ENCODE measurements at regions not wholly inside any gene's neighbourhood (a gene's known extent, or its start where the extent isn't known, plus 50 kb on each side); places are given as distances from the start of the nearest gene placed in this dataset.

- Mint-ChIP-seq H3K27me3 (no peaks in the 10 kb centered on the region), H3K4me1 (ENCODE audit: low read depth in 2 of 2) (no peaks in the 10 kb centered on the region), H3K36me3 (ENCODE audit: insufficient read depth) (no peaks in the 10 kb centered on the region), H3K4me3 (no peak overlapping the region), H3K9me3 (peaks cover 2 to 9% of the 10 kb centered on the region in 2 donors), H3K27ac (no peak overlapping the region)
- ATAC-seq (replicated peaks) (no peak), DNase-seq (no peak)
Observed at GRCh38 chr7:88465600-88465999, 158.9 kb upstream of the STEAP4 start.

- ATAC-seq (replicated peaks), result no peak
- H3K36me3 Mint-ChIP-seq (ENCODE audit: insufficient read depth), result no peaks in the 10 kb centered on the region
- no peak overlapping the region for H3K27ac Mint-ChIP-seq
- H3K4me1 Mint-ChIP-seq (ENCODE audit: low read depth in 2 of 2), result no peaks in the 10 kb centered on the region
- DNase-seq, result no peak
- peaks cover 0 to 2% of the 10 kb centered on the region in 2 donors for H3K9me3 Mint-ChIP-seq
- no peak overlapping the region for H3K4me3 Mint-ChIP-seq
- H3K27me3 Mint-ChIP-seq, result no peaks in the 10 kb centered on the region
Observed at GRCh38 chr7:88462799-88463198, 156.1 kb upstream of the STEAP4 start.

- Mint-ChIP-seq H3K4me1 (ENCODE audit: low read depth in 2 of 2) (no peaks in the 10 kb centered on the region), H3K27me3 (no peaks in the 10 kb centered on the region), H3K36me3 (ENCODE audit: insufficient read depth) (no peaks in the 10 kb centered on the region), H3K9me3 (peaks cover 0 to 2% of the 10 kb centered on the region in 2 donors), H3K4me3 (no peak overlapping the region), H3K27ac (no peak overlapping the region)
- no peak for DNase-seq
- ATAC-seq (replicated peaks), result no peak
Observed at GRCh38 chr7:88460650-88461049, 154.0 kb upstream of the STEAP4 start.

- no peaks in the 10 kb centered on the region for H3K36me3 Mint-ChIP-seq (ENCODE audit: insufficient read depth)
- DNase-seq, result no peak
- no peak overlapping the region for H3K4me3 Mint-ChIP-seq
- no peak for ATAC-seq (replicated peaks)
- no peak overlapping the region for H3K27ac Mint-ChIP-seq
- no peaks in the 10 kb centered on the region for H3K4me1 Mint-ChIP-seq (ENCODE audit: low read depth in 2 of 2)
- H3K9me3 Mint-ChIP-seq, result peaks cover 0 to 7% of the 10 kb centered on the region in 2 donors
- H3K27me3 Mint-ChIP-seq, result peaks cover 0 to 4% of the 10 kb centered on the region in 2 donors
Observed at GRCh38 chr7:88458946-88459345, 152.3 kb upstream of the STEAP4 start.

GRCh38 chr7:88458279-88458678 lies 151.6 kb upstream of the STEAP4 start:
- H3K27me3 Mint-ChIP-seq, result peaks cover 0 to 4% of the 10 kb centered on the region in 2 donors
- DNase-seq, result no peak
- H3K4me1 Mint-ChIP-seq (ENCODE audit: low read depth in 2 of 2), result no peaks in the 10 kb centered on the region
- ATAC-seq (replicated peaks), result no peak
- H3K36me3 Mint-ChIP-seq (ENCODE audit: insufficient read depth), result no peaks in the 10 kb centered on the region
- no peak overlapping the region for H3K27ac Mint-ChIP-seq
- H3K9me3 Mint-ChIP-seq, result peaks cover 0 to 7% of the 10 kb centered on the region in 2 donors
- H3K4me3 Mint-ChIP-seq, result no peak overlapping the region

GRCh38 chr7:88457320-88457719 lies 150.6 kb upstream of the STEAP4 start:
- DNase-seq (no peak), ATAC-seq (replicated peaks) (no peak)
- peaks cover 0 to 4% of the 10 kb centered on the region in 2 donors for H3K27me3 Mint-ChIP-seq
- H3K4me1 Mint-ChIP-seq (ENCODE audit: low read depth in 2 of 2), result no peaks in the 10 kb centered on the region
- peaks cover 0 to 7% of the 10 kb centered on the region in 2 donors for H3K9me3 Mint-ChIP-seq
- no peak overlapping the region for H3K27ac Mint-ChIP-seq
- H3K36me3 Mint-ChIP-seq (ENCODE audit: insufficient read depth), result no peaks in the 10 kb centered on the region
- H3K4me3 Mint-ChIP-seq, result no peak overlapping the region

- DNase-seq, result no peak
- no peaks in the 10 kb centered on the region for H3K36me3 Mint-ChIP-seq (ENCODE audit: insufficient read depth)
Observed at GRCh38 chr7:88456490-88456889, 149.8 kb upstream of the STEAP4 start.

GRCh38 chr7:88455696-88456095 lies 149.0 kb upstream of the STEAP4 start:
- Mint-ChIP-seq H3K27ac (no peak overlapping the region), H3K4me1 (ENCODE audit: low read depth in 2 of 2) (no peaks in the 10 kb centered on the region), H3K9me3 (peaks cover 0 to 4% of the 10 kb centered on the region in 2 donors), H3K27me3 (peaks cover 0 to 4% of the 10 kb centered on the region in 2 donors), H3K36me3 (ENCODE audit: insufficient read depth) (no peaks in the 10 kb centered on the region), H3K4me3 (no peak overlapping the region)
- DNase-seq (no peak), ATAC-seq (replicated peaks) (no peak)

More at GRCh38 chr7:88456490-88456889, 149.8 kb upstream of the STEAP4 start:
- Mint-ChIP-seq H3K9me3 (peaks cover 0 to 4% of the 10 kb centered on the region in 2 donors), H3K27ac (no peak overlapping the region), H3K27me3 (peaks cover 0 to 4% of the 10 kb centered on the region in 2 donors), H3K4me3 (no peak overlapping the region), H3K4me1 (ENCODE audit: low read depth in 2 of 2) (no peaks in the 10 kb centered on the region)
- no peak for ATAC-seq (replicated peaks)

GRCh38 chr7:88452646-88453045 lies 146.0 kb upstream of the STEAP4 start:
- Mint-ChIP-seq H3K36me3 (ENCODE audit: insufficient read depth) (no peaks in the 10 kb centered on the region), H3K4me1 (ENCODE audit: low read depth in 2 of 2) (no peaks in the 10 kb centered on the region), H3K27ac (no peak overlapping the region), H3K27me3 (peaks cover 0 to 4% of the 10 kb centered on the region in 2 donors), H3K9me3 (peaks cover 0 to 4% of the 10 kb centered on the region in 2 donors), H3K4me3 (no peak overlapping the region)
- no peak for DNase-seq
- no peak for ATAC-seq (replicated peaks)

- Mint-ChIP-seq H3K36me3 (ENCODE audit: insufficient read depth) (no peaks in the 10 kb centered on the region), H3K27me3 (peaks cover 0 to 4% of the 10 kb centered on the region in 2 donors), H3K9me3 (peaks cover 0 to 4% of the 10 kb centered on the region in 2 donors), H3K4me1 (ENCODE audit: low read depth in 2 of 2) (no peaks in the 10 kb centered on the region), H3K27ac (no peak overlapping the region), H3K4me3 (no peak overlapping the region)
- ATAC-seq (replicated peaks) (no peak), DNase-seq (no peak)
Observed at GRCh38 chr7:88450874-88451273, 144.2 kb upstream of the STEAP4 start.

GRCh38 chr7:88449410-88449809 lies 142.7 kb upstream of the STEAP4 start:
- DNase-seq, result no peak
- no peaks in the 10 kb centered on the region for H3K27me3 Mint-ChIP-seq
- no peak for ATAC-seq (replicated peaks)
- no peaks in the 10 kb centered on the region for H3K4me1 Mint-ChIP-seq (ENCODE audit: low read depth in 2 of 2)
- H3K36me3 Mint-ChIP-seq (ENCODE audit: insufficient read depth), result no peaks in the 10 kb centered on the region
- no peaks in the 10 kb centered on the region for H3K9me3 Mint-ChIP-seq
- no peak overlapping the region for H3K27ac Mint-ChIP-seq
- no peak overlapping the region for H3K4me3 Mint-ChIP-seq

- H3K27ac Mint-ChIP-seq, result no peak overlapping the region
- H3K4me3 Mint-ChIP-seq, result no peak overlapping the region
Observed at GRCh38 chr7:88442413-88442812, 135.7 kb upstream of the STEAP4 start.

GRCh38 chr7:88437132-88437531 lies 130.4 kb upstream of the STEAP4 start:
- Mint-ChIP-seq H3K27me3 (no peaks in the 10 kb centered on the region), H3K4me1 (ENCODE audit: low read depth in 2 of 2) (no peaks in the 10 kb centered on the region), H3K9me3 (no peaks in the 10 kb centered on the region), H3K36me3 (ENCODE audit: insufficient read depth) (no peaks in the 10 kb centered on the region), H3K27ac (no peak overlapping the region), H3K4me3 (no peak overlapping the region)
- DNase-seq, result no peak
- no peak for ATAC-seq (replicated peaks)

More at GRCh38 chr7:88442413-88442812, 135.7 kb upstream of the STEAP4 start:
- no peaks in the 10 kb centered on the region for H3K27me3 Mint-ChIP-seq
- no peaks in the 10 kb centered on the region for H3K4me1 Mint-ChIP-seq (ENCODE audit: low read depth in 2 of 2)
- no peaks in the 10 kb centered on the region for H3K36me3 Mint-ChIP-seq (ENCODE audit: insufficient read depth)
- no peaks in the 10 kb centered on the region for H3K9me3 Mint-ChIP-seq
- ATAC-seq (replicated peaks) (no peak), DNase-seq (no peak)

GRCh38 chr7:88432301-88432700 lies 125.6 kb upstream of the STEAP4 start:
- ATAC-seq (replicated peaks), result no peak
- Mint-ChIP-seq H3K27ac (no peak overlapping the region), H3K4me1 (ENCODE audit: low read depth in 2 of 2) (no peaks in the 10 kb centered on the region), H3K27me3 (no peaks in the 10 kb centered on the region), H3K9me3 (no peaks in the 10 kb centered on the region), H3K36me3 (ENCODE audit: insufficient read depth) (no peaks in the 10 kb centered on the region), H3K4me3 (no peak overlapping the region)
- DNase-seq, result no peak

GRCh38 chr7:88431882-88432281 lies 125.2 kb upstream of the STEAP4 start:
- DNase-seq (no peak), ATAC-seq (replicated peaks) (no peak)
- no peaks in the 10 kb centered on the region for H3K36me3 Mint-ChIP-seq (ENCODE audit: insufficient read depth)
- no peak overlapping the region for H3K27ac Mint-ChIP-seq
- H3K4me3 Mint-ChIP-seq, result no peak overlapping the region
- H3K27me3 Mint-ChIP-seq, result no peaks in the 10 kb centered on the region
- H3K9me3 Mint-ChIP-seq, result no peaks in the 10 kb centered on the region
- no peaks in the 10 kb centered on the region for H3K4me1 Mint-ChIP-seq (ENCODE audit: low read depth in 2 of 2)
